A673 (cell line): ENCODE measurements at regions not wholly inside any gene's neighbourhood (a gene's known extent, or its start where the extent isn't known, plus 50 kb on each side); places are given as distances from the start of the nearest gene placed in this dataset.

ENCODE experiments used
- BruUV-seq: library from RNA; stranded (reverse); fragments of 400-500 nt; replicated peaks from 2 replicates; lab custom pipeline; 2021; lab: Mats Ljungman, UMichigan
- CTCF ChIA-PET: fragments of 300-600 bp; sonication (Branson Sonifier 250); formaldehyde crosslinking; loops from one replicate; lab custom pipeline; 2022; ENCODE audit warnings: antibody characterized with exemption; lab: Charles Lee
- POLR2A ChIA-PET: fragments of 300-600 bp; sonication (Branson Sonifier 250); formaldehyde crosslinking; loops from one replicate; lab custom pipeline; 2022; ENCODE audit warnings: antibody characterized with exemption; ENCODE audit not compliant: low non-redundant PET; lab: Charles Lee
- DNase-seq: peaks from one replicate; pipeline ENCODE4 v3.0.0-alpha.2; 2015; ENCODE audit warnings: low spot score
- H3K27ac ChIP-seq: fragments of 200-600 bp; sonication (generic); 2 replicates; pipeline ENCODE4 v1.5.1; 2016; ENCODE audit warnings: mixed run types, low read depth, mild to moderate bottlenecking, mixed read lengths, antibody characterized with exemption, low read length; ENCODE audit not compliant: poor library complexity, severe bottlenecking
- H3K27me3 ChIP-seq: fragments of 200-600 bp; sonication (generic); replicated peaks from 2 replicates; pipeline ENCODE4 v1.6.1; 2017; ENCODE audit warnings: mixed run types, low read depth, mild to moderate bottlenecking, mixed read lengths, antibody characterized with exemption, low read length; ENCODE audit not compliant: insufficient read depth, poor library complexity
- H3K36me3 ChIP-seq: fragments of 200-600 bp; sonication (generic); 2 replicates; pipeline ENCODE4 v1.6.1; 2016; ENCODE audit warnings: mixed run types, mild to moderate bottlenecking, mixed read lengths, antibody characterized with exemption, low read length; ENCODE audit not compliant: insufficient read depth, poor library complexity, severe bottlenecking
- H3K4me1 ChIP-seq: fragments of 200-600 bp; sonication (generic); 2 replicates; pipeline ENCODE4 v1.6.1; 2017; ENCODE audit warnings: mixed run types, mild to moderate bottlenecking, mixed read lengths, antibody characterized with exemption, low read length; ENCODE audit not compliant: insufficient read depth, poor library complexity, severe bottlenecking
- H3K4me3 ChIP-seq: fragments of 200-600 bp; sonication (generic); 2 replicates; pipeline ENCODE4 v1.5.1; 2016; ENCODE audit warnings: low read depth, mixed run types, mild to moderate bottlenecking, mixed read lengths, low read length; ENCODE audit not compliant: poor library complexity, severe bottlenecking
- H3K9me3 ChIP-seq: fragments of 200-600 bp; sonication (generic); 2 replicates; pipeline ENCODE4 v1.6.1; 2016; ENCODE audit warnings: mixed run types, low read depth, mild to moderate bottlenecking, mixed read lengths, antibody characterized with exemption, low read length; ENCODE audit not compliant: poor library complexity, severe bottlenecking
- CTCF ChIP-seq: fragments of 300-800, 200-600 bp; sonication (generic); conservative IDR thresholded peaks from 2 replicates; pipeline ENCODE4 v1.5.1; 2017; ENCODE audit warnings: low read depth, mild to moderate bottlenecking, antibody characterized with exemption, low read length, moderate library complexity, mixed read lengths
- EZH2 ChIP-seq: fragments of 200-600 bp; sonication (generic); IDR thresholded peaks from 2 replicates; pipeline ENCODE4 v1.6.1; 2017; ENCODE audit warnings: borderline replicate concordance, low read depth, mild to moderate bottlenecking, mixed read lengths, antibody characterized with exemption, low read length; ENCODE audit not compliant: poor library complexity, severe bottlenecking
- intact Hi-C: fragments of 100-400 bp; cut with micrococcal nuclease; formaldehyde crosslinking; loops from one replicate; pipeline ENCODE4 v1.10.0; 2022; ENCODE audit not compliant: unreplicated experiment

- H3K36me3 ChIP-seq, result no peaks in the 10 kb centered on the region
- intact Hi-C loops, result no loop called here
- BruUV-seq, result no TSS peak
- no peaks in the 10 kb centered on the region for H3K9me3 ChIP-seq
- ChIA-PET POLR2A (no interaction called here), CTCF (no interaction called here)
- H3K4me3 ChIP-seq, result no peak overlapping the region
- no peak for TF ChIP-seq CTCF
- TF ChIP-seq EZH2, result no peak
- no peak overlapping the region for H3K27ac ChIP-seq
- no peaks in the 10 kb centered on the region for H3K4me1 ChIP-seq
- DNase-seq, result no peak
- peaks cover 31% of the 10 kb centered on the region for H3K27me3 ChIP-seq
These were observed 357.4 kb downstream of the METTL4 start for GRCh38 chr18:2213905-2214304.

- Histone ChIP-seq H3K36me3 (no peaks in the 10 kb centered on the region), H3K27me3 (peaks cover 52% of the 10 kb centered on the region), H3K4me1 (no peaks in the 10 kb centered on the region), H3K9me3 (no peaks in the 10 kb centered on the region), H3K27ac (no peak overlapping the region), H3K4me3 (no peak overlapping the region)
- DNase-seq, result no peak
- ChIA-PET CTCF (no interaction called here), POLR2A (no interaction called here)
- TF ChIP-seq EZH2 (no peak), CTCF (no peak)
- BruUV-seq, result no TSS peak
- intact Hi-C loops, result no loop called here
These were observed 353.9 kb downstream of the METTL4 start for GRCh38 chr18:2217356-2217755.

GRCh38 chr18:2218101-2218500, 353.2 kb downstream of the METTL4 start:
- BruUV-seq, result no TSS peak
- intact Hi-C loops, result no loop called here
- Histone ChIP-seq H3K36me3 (no peaks in the 10 kb centered on the region), H3K4me3 (no peak overlapping the region), H3K9me3 (no peaks in the 10 kb centered on the region), H3K27me3 (peaks cover 52% of the 10 kb centered on the region), H3K27ac (no peak overlapping the region), H3K4me1 (no peaks in the 10 kb centered on the region)
- POLR2A ChIA-PET, result no interaction called here
- no peak for DNase-seq
- CTCF ChIA-PET, result no interaction called here
- TF ChIP-seq EZH2, result no peak
- TF ChIP-seq CTCF, result no peak
